ENCODE measurements at regions not wholly inside any gene's neighbourhood (a gene's known extent, or its start where the extent isn't known, plus 50 kb on each side); places are given as distances from the start of the nearest gene placed in this dataset.
A peak's percentile ranks its signal among the peaks of the same experiment; 100 is the strongest.

- no peak for DNase-seq
Observed at GRCh38 chr3:171956181-171956683, 83.1 kb upstream of the FNDC3B start.

DNA sequence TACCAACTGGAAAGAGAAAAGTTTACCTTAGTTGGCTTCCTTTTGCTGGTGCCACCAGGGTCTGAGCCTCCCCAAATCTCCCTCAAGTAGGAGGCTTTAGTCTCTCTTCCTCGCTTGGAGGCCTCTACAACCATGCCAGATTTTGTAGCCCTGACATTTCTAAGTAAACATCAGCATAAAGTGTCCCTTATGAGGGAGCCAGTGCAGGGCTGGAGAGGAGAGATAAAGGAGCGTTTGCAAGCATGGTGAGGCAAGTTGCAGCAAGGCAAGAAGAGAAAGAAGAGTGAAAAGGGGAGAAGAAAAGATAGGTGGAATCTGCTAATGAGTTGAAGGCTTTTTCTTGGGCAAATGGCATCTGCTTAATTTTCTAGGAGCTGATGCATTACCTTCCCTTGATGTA, 82.7 kb upstream of the FNDC3B start:
- DNase-seq = no peak

- no peak for DNase-seq
Observed at GRCh38 chr3:171959532-171960089, 79.8 kb upstream of the FNDC3B start.

- DNase-seq = no peak
Observed at GRCh38 chr3:171960159-171960558, 79.2 kb upstream of the FNDC3B start.

DNA sequence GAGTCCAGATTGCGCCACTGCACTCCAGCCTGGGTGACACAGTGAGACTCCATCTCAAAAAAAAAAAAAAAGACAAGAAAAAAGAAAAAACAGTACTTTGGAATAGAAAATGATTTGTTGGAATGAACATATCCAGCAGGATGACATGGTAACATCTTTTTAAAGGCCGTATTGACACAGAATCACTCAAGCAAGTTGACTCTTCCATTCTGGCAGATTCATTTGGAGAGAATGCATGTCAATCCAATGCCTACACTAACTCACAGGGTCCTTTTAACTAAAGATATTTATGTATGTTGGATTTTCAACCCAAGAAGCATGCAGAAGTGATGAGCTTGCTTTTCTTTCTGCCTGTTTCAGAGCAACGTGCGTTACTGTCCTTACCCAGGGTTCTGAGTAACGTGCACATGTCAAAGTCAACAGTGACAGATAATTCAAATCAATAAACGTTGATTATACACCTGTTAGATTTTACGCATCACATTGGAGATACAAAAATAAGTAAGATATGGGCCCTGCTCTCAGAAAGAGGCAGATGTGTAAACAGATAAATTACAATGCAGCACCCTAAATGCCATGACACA, 77.1 kb upstream of the FNDC3B start:
- DNase-seq = no peak

GRCh38 chr3:171963546-171963945, 75.8 kb upstream of the FNDC3B start:
- no peak for DNase-seq

GRCh38 chr3:171965067-171965712, 74.2 kb upstream of the FNDC3B start:
- no peak for DNase-seq

DNA sequence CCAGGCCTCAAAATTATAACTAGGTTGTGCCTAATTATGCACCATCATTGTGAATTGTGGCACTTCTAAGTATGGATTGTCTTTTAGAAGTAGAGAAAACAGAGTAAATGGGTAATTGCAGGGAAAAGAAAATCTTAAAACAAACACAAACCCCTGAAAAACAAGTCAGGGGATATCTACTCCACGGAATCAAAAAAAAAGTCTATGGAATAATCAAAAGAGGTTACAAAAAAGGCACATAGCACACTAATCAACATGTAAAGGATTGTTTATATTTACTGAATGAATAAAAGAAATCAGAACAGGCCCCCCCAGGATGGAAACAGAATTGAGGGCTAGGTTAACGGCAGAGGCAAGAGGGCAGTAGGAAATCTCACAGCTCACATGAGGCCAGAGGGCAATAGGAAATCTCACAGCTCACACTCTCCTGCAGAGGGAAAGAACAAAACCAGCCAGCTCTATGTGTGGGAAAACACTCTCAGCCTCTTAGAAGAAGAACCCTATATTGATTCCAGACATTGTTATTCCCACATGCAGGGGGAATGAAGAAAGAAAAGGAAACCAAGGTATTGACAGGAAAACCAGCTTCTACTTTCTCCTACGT, 72.7 kb upstream of the FNDC3B start:
- DNase-seq = no peak

GRCh38 chr3:171967137-171967783, 72.1 kb upstream of the FNDC3B start:
- peak; percentile 23 for DNase-seq

DNA sequence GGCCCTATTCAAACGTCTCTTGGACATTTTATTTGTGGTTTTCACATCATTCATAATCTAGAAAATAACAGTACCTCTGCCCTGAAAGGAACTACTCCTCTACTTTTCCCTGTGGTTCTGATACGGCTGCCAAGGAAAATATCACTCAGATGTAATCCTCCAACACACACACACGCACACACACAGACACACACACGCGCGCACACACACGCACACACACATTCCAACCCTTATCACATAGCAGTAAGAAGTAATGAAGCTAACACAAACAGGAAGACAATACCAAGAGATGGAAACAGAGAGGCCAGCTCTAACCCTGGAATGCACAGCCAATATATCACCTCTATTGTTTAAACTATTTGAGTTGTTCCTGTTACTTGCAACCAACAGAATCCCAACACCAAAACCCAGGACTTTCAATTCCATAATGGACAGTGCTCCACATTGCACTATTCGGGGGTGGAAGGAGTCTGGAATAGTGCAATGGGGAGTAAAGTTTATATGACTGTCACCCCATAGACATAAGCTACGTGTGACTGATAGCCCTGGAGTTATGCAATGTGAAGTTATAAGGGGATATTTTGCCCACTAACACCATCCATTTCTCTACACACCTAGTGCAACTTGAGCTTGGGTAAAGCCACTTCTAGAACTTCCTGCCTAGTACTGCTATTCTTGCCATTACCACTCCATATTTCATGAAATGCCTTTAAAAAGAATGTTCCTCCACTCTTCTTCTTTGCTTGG, 71.3 kb upstream of the FNDC3B start:
- no peak for DNase-seq

DNA sequence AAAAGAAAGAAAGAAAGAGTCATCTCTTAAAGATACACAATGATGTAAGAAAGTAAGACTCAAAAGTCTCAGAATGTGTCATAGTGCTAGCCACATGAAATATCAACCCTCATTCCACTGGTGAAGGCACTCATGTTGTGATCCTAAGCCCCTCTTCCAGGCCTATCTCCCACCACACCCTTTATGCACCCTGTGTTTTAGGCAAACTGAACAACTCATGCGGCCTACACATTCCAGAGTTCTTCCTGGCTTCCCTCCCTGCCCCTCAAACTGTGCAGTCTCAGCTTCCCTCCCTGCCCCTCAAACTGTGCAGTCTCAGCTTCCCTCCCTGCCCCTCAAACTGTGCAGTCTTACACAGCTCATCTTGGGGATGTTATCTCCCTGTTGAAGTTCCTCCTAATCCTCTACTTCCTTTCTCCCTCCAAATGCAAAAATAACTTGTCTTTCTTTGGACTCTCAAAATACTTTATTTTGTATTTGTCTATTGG, 69.0 kb upstream of the FNDC3B start:
- DNase-seq = no peak

DNA sequence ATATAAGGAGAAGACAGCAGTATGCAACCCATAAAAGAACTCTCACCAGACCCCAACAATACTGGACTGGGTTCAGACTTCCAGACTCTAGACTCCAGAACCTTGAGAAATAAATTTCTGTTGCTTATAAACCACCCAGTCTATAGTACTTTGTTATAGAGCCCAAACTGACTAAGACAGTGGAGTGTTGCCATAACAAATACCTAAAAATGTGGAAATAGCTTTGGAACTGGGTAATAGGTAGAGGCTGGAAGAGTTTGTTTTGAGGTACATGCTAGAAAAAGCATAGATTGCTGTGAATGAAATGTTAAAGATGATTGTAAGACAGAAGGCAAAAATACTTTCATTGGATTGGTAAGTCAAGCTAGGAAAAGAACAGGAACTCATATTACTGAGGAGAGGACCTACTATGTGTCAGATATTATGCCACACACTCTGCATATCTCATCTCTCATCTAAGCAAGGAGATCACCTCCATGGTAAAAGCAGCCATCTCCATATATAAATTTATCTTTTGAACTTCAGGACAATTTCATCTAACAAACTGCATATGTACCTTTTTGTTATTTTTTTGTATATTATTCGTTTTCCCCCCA, 67.4 kb upstream of the FNDC3B start:
- no peak for DNase-seq

DNA sequence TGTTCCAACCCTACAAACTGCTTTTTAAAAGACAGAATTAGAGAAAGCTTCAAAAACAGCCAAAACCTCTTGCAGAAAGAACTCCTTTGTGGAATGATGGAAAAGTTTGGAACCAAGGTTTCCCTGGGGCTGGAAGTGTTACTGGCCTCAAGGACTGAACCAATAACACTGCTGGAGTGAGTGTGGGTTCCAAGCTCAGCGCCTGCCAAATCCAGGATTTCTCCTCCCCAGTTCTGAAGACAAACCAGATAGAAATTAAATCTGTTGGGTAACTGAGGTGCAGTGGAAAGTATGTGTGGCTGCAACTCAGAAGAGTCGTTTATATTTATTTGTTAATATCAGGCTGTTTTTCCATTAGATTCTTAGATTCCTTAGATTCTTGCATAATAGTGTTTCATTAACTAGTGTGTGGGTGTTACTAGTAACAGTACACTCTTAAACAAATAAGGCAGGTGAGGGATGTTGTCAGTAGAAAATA, 66.5 kb upstream of the FNDC3B start:
- no peak for DNase-seq

- DNase-seq = no peak
Observed at GRCh38 chr3:171974986-171975837, 64.2 kb upstream of the FNDC3B start.

DNA sequence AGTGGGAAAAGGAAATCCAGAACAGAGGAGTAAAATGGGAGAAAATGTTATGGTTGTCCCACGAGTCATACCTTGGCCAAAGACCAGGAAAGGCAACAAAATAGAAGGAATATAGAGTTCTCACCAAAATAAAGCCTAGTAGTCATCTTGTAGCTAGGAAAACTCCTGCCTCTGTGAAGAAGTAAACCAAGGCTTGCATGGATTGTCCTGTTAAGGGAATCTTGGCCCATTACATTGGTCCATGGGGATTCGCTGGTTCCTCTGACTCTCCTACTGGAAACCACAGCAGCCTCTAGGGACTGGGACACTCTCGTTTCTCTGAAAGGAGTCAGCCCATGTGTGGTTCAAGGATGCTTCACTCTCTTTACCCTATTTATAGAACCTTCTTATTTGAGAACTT, 62.9 kb upstream of the FNDC3B start:
- no peak for DNase-seq

- DNase-seq = no peak
Observed at GRCh38 chr3:171977441-171977840, 61.9 kb upstream of the FNDC3B start.

DNA sequence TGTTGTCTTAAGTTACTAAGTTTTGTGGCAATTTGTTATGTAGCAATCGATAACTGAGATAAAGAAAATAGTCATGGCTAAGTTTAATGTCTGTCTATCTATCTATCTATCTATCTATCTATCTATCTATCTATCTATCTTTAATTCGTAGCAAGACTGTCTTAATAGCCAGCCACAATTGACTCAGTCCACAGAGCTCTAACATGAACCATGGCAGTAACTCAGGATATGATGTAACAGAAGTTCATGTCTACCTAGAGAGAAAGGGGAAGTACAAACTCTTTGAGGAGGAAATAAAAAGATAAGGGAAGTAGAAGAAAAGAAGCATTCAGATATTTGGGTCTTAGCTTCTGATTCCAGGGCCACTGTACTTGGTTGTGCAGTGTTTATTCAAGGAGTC, 61.5 kb upstream of the FNDC3B start:
- DNase-seq = no peak

- DNase-seq = no peak
Observed at GRCh38 chr3:171978390-171978789, 61.0 kb upstream of the FNDC3B start.

- no peak for DNase-seq
Observed at GRCh38 chr3:171979081-171979480, 60.3 kb upstream of the FNDC3B start.

DNA sequence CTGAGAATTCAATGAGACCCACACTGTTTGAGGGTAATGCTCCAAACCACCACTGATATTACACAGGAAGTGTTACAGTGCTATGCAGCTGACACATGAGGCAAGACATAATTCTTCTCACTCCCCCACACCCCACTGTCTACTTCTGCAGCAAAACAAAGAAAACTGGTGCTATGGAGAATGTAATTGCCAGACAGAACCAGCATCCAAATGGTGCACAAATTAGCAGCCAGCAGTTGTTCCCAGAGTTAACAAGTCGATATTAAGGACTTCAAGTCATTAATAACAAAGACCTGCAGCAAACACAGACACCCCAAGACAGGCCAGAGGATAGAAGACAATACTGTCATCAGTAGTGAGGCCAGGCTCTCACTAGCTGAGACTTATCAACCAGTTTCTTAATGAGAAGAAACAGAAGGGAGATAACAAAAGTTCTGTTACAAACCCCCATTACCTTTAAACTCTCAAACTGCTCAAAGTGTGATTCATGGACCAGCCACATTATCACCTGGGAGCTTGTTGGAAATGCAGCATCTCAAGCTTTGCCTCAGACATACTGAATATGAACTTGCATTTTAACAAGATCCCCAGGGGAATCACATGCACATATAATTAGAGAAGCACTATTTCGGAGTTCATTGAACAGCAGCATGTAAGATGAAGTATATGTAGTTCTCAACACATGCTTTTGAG, 58.7 kb upstream of the FNDC3B start:
- DNase-seq = no peak

DNA sequence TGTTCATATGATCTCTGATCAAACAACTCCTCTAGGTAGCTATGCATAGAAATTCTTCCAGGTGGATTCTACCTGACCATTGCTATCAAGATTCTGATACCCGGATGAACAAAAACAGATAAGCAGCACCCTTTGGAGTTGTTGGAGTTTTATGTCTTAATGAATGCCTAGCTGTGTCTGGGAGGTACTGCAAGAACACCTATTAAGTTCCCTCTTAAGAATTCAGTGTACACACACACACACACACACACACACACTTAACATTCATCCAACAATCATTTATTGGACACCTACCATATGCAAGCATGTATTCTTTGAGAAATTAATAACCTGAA, 58.1 kb upstream of the FNDC3B start:
- DNase-seq = no peak
